HL-60 (cell line): ENCODE measurements at regions not wholly inside any gene's neighbourhood (a gene's known extent, or its start where the extent isn't known, plus 50 kb on each side); places are given as distances from the start of the nearest gene placed in this dataset.

Experiments
- CTCF ChIP-seq: IDR thresholded peaks from one replicate; pipeline ENCODE4 v1.5.1; 2011; ENCODE audit warnings: low read length, control low read depth, inconsistent platforms; ENCODE audit not compliant: insufficient read depth
- GABPA ChIP-seq: IDR thresholded peaks from 2 replicates; pipeline ENCODE4 v1.6.1; 2012; ENCODE audit warnings: low read depth
- POLR2AphosphoS5 ChIP-seq: IDR thresholded peaks from 2 replicates; pipeline ENCODE4 v1.6.1; 2012; ENCODE audit warnings: low read depth
- REST ChIP-seq: IDR thresholded peaks from 2 replicates; pipeline ENCODE4 v1.6.1; 2012; ENCODE audit warnings: low read depth; ENCODE audit not compliant: insufficient replicate concordance
- SPI1 ChIP-seq: IDR thresholded peaks from 2 replicates; pipeline ENCODE4 v1.6.1; 2012; ENCODE audit warnings: low read depth, mild to moderate bottlenecking, borderline replicate concordance

GRCh38 chr4:123265443-123265842, 131.2 kb upstream of the SPRY1 start:
- TF ChIP-seq POLR2AphosphoS5 (no peak), CTCF (no peak), REST (no peak), SPI1 (no peak), GABPA (no peak)
